ENCODE measurements at regions not wholly inside any gene's neighbourhood (a gene's known extent, or its start where the extent isn't known, plus 50 kb on each side); places are given as distances from the start of the nearest gene placed in this dataset.

DNA sequence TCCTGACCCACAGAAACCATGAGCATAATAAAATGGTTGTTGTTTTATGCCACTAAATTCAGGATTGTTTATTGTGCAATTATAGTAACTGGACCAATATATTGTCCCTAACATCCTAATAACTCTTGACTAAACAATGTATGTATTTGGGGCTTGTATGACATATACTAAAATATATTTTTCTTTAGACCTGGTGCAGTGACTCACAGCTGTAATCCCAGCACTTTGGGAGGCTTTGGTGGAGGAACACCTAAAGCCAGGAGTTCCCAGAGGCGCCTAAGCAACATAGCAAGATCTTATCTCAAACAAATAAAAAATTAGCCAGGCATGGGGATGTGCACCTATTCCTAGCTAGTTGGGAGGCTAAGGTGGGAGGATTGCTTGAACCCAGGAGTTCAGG, 180.4 kb downstream of the SUCNR1 start:
- no peaks in the 10 kb centered on the region for H3K27me3 ChIP-seq (ENCODE audit: control insufficient read depth, insufficient read depth, low read length)
- no peaks in the 10 kb centered on the region for H3K36me3 ChIP-seq (ENCODE audit: control insufficient read depth, insufficient read depth, low read length)
- H3K4me1 ChIP-seq (ENCODE audit: control insufficient read depth, insufficient read depth, low read length), result no peaks in the 10 kb centered on the region
- DNase-seq (ENCODE audit: low read depth, low spot score), result no peak
- H3K27ac ChIP-seq (ENCODE audit: low read length), result no peak overlapping the region
- no peak overlapping the region for H3K4me3 ChIP-seq (ENCODE audit: low read length)
- no peaks in the 10 kb centered on the region; the same call in 1 of the 2 replicates for H3K9me3 ChIP-seq (ENCODE audit: control insufficient read depth, insufficient read depth, low read length)
- no CpG with 5 or more reads among the region's 1 CpG for WGBS (ENCODE audit: insufficient coverage, insufficient read length)

GRCh38 chr3:152054315-152054714, 180.9 kb downstream of the SUCNR1 start:
- Histone ChIP-seq H3K27me3 (ENCODE audit: control insufficient read depth, insufficient read depth, low read length) (no peaks in the 10 kb centered on the region), H3K36me3 (ENCODE audit: control insufficient read depth, insufficient read depth, low read length) (no peaks in the 10 kb centered on the region), H3K4me1 (ENCODE audit: control insufficient read depth, insufficient read depth, low read length) (no peaks in the 10 kb centered on the region), H3K9me3 (ENCODE audit: control insufficient read depth, insufficient read depth, low read length) (no peaks in the 10 kb centered on the region; the same call in 1 of the 2 replicates), H3K27ac (ENCODE audit: low read length) (no peak overlapping the region), H3K4me3 (ENCODE audit: low read length) (no peak overlapping the region)
- WGBS (ENCODE audit: insufficient coverage, insufficient read length), result no CpG with 5 or more reads among the region's 3 CpGs
- no peak for DNase-seq (ENCODE audit: low read depth, low spot score)

DNA sequence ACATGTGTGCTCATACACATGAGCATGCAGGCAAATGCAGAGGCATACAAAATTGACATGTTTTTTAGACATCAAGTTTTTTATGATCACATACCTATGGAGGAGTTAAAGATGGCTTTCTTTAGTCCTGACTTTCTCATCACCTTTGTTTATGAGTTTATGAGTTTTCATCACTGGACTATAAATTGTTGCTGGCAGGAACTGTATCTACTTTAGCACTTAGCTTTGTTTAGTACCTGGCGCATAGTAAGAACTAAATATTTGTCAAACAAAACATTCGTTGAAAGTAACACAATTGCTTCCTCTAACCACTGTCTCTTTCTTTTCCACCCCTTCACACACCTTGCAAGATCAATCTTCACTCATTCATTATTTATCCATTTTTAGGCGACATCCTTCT, 182.6 kb downstream of the SUCNR1 start:
- H3K36me3 ChIP-seq (ENCODE audit: control insufficient read depth, insufficient read depth, low read length), result no peaks in the 10 kb centered on the region
- H3K4me1 ChIP-seq (ENCODE audit: control insufficient read depth, insufficient read depth, low read length), result no peaks in the 10 kb centered on the region
- DNase-seq (ENCODE audit: low read depth, low spot score), result no peak
- whole genome bisulfite sequencing (ENCODE audit: insufficient coverage, insufficient read length), result 100% methylated on average over 1 of the region's 3 CpGs
- H3K9me3 ChIP-seq (ENCODE audit: control insufficient read depth, insufficient read depth, low read length), result no peaks in the 10 kb centered on the region; the same call in 1 of the 2 replicates
- no peak overlapping the region for H3K4me3 ChIP-seq (ENCODE audit: low read length)
- no peaks in the 10 kb centered on the region for H3K27me3 ChIP-seq (ENCODE audit: control insufficient read depth, insufficient read depth, low read length)
- no peak overlapping the region for H3K27ac ChIP-seq (ENCODE audit: low read length)

DNA sequence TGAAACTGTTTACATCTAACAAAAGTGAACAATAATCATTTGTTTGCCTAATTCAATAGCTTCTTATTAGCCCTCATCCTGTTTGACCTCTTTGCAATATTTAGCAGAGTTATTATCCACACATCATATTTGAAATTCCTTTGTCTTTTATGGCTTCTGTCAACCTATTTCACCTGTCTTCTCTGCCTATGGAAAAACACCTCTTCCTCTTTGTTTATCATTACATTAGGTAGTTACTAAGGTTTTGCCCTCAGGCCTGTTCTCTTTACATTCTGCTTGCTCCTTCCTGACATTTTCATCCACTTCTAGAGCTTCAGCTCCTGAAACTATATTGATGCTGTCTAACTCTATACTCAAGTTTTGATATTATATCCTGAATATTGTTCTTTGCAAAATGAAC, 183.0 kb downstream of the SUCNR1 start:
- DNase-seq (ENCODE audit: low read depth, low spot score), result no peak
- no peaks in the 10 kb centered on the region for H3K36me3 ChIP-seq (ENCODE audit: control insufficient read depth, insufficient read depth, low read length)

DNA sequence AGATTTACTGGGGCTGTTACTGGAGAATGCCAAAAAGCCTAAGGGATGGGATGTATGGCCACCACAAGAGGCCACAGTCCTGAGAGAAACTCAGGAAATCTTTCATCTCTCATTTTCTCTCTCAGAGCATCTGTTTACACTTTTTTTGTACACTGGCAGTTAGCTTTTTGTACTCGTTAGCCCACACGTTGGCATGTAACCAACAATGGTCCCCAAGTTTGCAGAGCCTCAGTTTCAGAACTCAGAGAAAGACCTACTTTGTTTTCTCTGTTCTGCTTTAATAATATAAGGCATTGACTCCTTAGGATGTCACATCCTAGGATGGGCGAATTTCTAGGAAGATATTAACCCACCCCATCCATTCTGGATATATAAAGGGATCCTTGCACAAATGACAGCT, 183.5 kb downstream of the SUCNR1 start:
- Histone ChIP-seq H3K9me3 (ENCODE audit: control insufficient read depth, insufficient read depth, low read length) (no peaks in the 10 kb centered on the region; the same call in 1 of the 2 replicates), H3K4me1 (ENCODE audit: control insufficient read depth, insufficient read depth, low read length) (no peaks in the 10 kb centered on the region), H3K36me3 (ENCODE audit: control insufficient read depth, insufficient read depth, low read length) (no peaks in the 10 kb centered on the region), H3K27me3 (ENCODE audit: control insufficient read depth, insufficient read depth, low read length) (no peaks in the 10 kb centered on the region), H3K27ac (ENCODE audit: low read length) (no peak overlapping the region), H3K4me3 (ENCODE audit: low read length) (no peak overlapping the region)
- no peak for DNase-seq (ENCODE audit: low read depth, low spot score)
- WGBS (ENCODE audit: insufficient coverage, insufficient read length), result no CpG with 5 or more reads among the region's 3 CpGs

More for the DNA sequence above, 183.0 kb downstream of the SUCNR1 start:
- Histone ChIP-seq H3K27me3 (ENCODE audit: control insufficient read depth, insufficient read depth, low read length) (no peaks in the 10 kb centered on the region), H3K27ac (ENCODE audit: low read length) (no peak overlapping the region), H3K9me3 (ENCODE audit: control insufficient read depth, insufficient read depth, low read length) (no peaks in the 10 kb centered on the region; the same call in 1 of the 2 replicates), H3K4me3 (ENCODE audit: low read length) (no peak overlapping the region), H3K4me1 (ENCODE audit: control insufficient read depth, insufficient read depth, low read length) (no peaks in the 10 kb centered on the region)

- Histone ChIP-seq H3K4me1 (ENCODE audit: control insufficient read depth, insufficient read depth, low read length) (no peaks in the 10 kb centered on the region), H3K9me3 (ENCODE audit: control insufficient read depth, insufficient read depth, low read length) (no peaks in the 10 kb centered on the region; the same call in 1 of the 2 replicates), H3K27ac (ENCODE audit: low read length) (no peak overlapping the region), H3K36me3 (ENCODE audit: control insufficient read depth, insufficient read depth, low read length) (no peaks in the 10 kb centered on the region), H3K4me3 (ENCODE audit: low read length) (no peak overlapping the region), H3K27me3 (ENCODE audit: control insufficient read depth, insufficient read depth, low read length) (no peaks in the 10 kb centered on the region)
- no peak for DNase-seq (ENCODE audit: low read depth, low spot score)
- WGBS (ENCODE audit: insufficient coverage, insufficient read length), result no CpG with 5 or more reads among the region's 2 CpGs
These were observed 185.4 kb downstream of the SUCNR1 start for GRCh38 chr3:152058856-152059255.

GRCh38 chr3:152060701-152061100, 187.3 kb downstream of the SUCNR1 start:
- H3K4me3 ChIP-seq (ENCODE audit: low read length), result no peak overlapping the region
- WGBS (ENCODE audit: insufficient coverage, insufficient read length), result no CpG with 5 or more reads among the region's 1 CpG
- H3K27me3 ChIP-seq (ENCODE audit: control insufficient read depth, insufficient read depth, low read length), result no peaks in the 10 kb centered on the region
- no peaks in the 10 kb centered on the region for H3K4me1 ChIP-seq (ENCODE audit: control insufficient read depth, insufficient read depth, low read length)
- H3K9me3 ChIP-seq (ENCODE audit: control insufficient read depth, insufficient read depth, low read length), result no peaks in the 10 kb centered on the region; the same call in 1 of the 2 replicates
- DNase-seq (ENCODE audit: low read depth, low spot score), result no peak
- H3K36me3 ChIP-seq (ENCODE audit: control insufficient read depth, insufficient read depth, low read length), result no peaks in the 10 kb centered on the region
- no peak overlapping the region for H3K27ac ChIP-seq (ENCODE audit: low read length)

- Histone ChIP-seq H3K4me1 (ENCODE audit: control insufficient read depth, insufficient read depth, low read length) (no peaks in the 10 kb centered on the region), H3K27me3 (ENCODE audit: control insufficient read depth, insufficient read depth, low read length) (no peaks in the 10 kb centered on the region), H3K27ac (ENCODE audit: low read length) (no peak overlapping the region), H3K9me3 (ENCODE audit: control insufficient read depth, insufficient read depth, low read length) (no peaks in the 10 kb centered on the region; the same call in 1 of the 2 replicates), H3K4me3 (ENCODE audit: low read length) (no peak overlapping the region), H3K36me3 (ENCODE audit: control insufficient read depth, insufficient read depth, low read length) (no peaks in the 10 kb centered on the region)
- no CpG with 5 or more reads among the region's 1 CpG for WGBS (ENCODE audit: insufficient coverage, insufficient read length)
- DNase-seq (ENCODE audit: low read depth, low spot score), result no peak
These were observed 187.9 kb downstream of the SUCNR1 start for GRCh38 chr3:152061296-152061695.

DNA sequence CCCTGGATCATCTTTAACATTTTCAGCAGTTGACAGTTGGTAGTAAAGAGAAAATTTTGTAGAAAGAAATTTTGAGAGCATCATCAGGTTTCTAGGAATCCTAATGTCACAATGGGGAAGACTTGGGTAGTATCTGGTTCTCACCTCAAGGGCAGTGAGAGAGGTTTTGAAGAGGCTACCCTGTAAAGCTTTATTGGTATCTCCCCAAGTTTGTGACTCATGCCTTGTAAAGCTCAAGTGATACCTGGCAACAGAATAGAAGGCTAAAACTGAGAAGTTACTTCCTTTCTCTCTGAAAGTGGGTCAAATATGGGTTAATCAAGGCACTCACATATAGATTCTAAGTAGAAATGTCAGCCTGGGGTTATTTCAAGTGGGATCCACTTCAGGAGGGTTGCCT, 196.4 kb downstream of the SUCNR1 start:
- H3K27ac ChIP-seq (ENCODE audit: low read length), result no peak overlapping the region
- no peaks in the 10 kb centered on the region for H3K36me3 ChIP-seq (ENCODE audit: control insufficient read depth, insufficient read depth, low read length)
- DNase-seq (ENCODE audit: low read depth, low spot score), result no peak
- no peaks in the 10 kb centered on the region for H3K9me3 ChIP-seq (ENCODE audit: control insufficient read depth, insufficient read depth, low read length)
- no peak overlapping the region for H3K4me3 ChIP-seq (ENCODE audit: low read length)
- H3K27me3 ChIP-seq (ENCODE audit: control insufficient read depth, insufficient read depth, low read length), result no peaks in the 10 kb centered on the region
- no peaks in the 10 kb centered on the region for H3K4me1 ChIP-seq (ENCODE audit: control insufficient read depth, insufficient read depth, low read length)

- no peak overlapping the region for H3K4me3 ChIP-seq (ENCODE audit: low read length)
- H3K27me3 ChIP-seq (ENCODE audit: control insufficient read depth, insufficient read depth, low read length), result no peaks in the 10 kb centered on the region
- H3K4me1 ChIP-seq (ENCODE audit: control insufficient read depth, insufficient read depth, low read length), result no peaks in the 10 kb centered on the region
- 100% methylated on average over 2 of the region's 3 CpGs for WGBS (ENCODE audit: insufficient coverage, insufficient read length)
- no peak overlapping the region for H3K27ac ChIP-seq (ENCODE audit: low read length)
- DNase-seq (ENCODE audit: low read depth, low spot score), result no peak
- H3K36me3 ChIP-seq (ENCODE audit: control insufficient read depth, insufficient read depth, low read length), result no peaks in the 10 kb centered on the region
- H3K9me3 ChIP-seq (ENCODE audit: control insufficient read depth, insufficient read depth, low read length), result no peaks in the 10 kb centered on the region
These were observed 197.4 kb upstream of the MBNL1 start for GRCh38 chr3:152071315-152071714.

- Histone ChIP-seq H3K4me3 (ENCODE audit: low read length) (no peak overlapping the region), H3K9me3 (ENCODE audit: control insufficient read depth, insufficient read depth, low read length) (no peaks in the 10 kb centered on the region), H3K27ac (ENCODE audit: low read length) (no peak overlapping the region), H3K27me3 (ENCODE audit: control insufficient read depth, insufficient read depth, low read length) (no peaks in the 10 kb centered on the region), H3K36me3 (ENCODE audit: control insufficient read depth, insufficient read depth, low read length) (no peaks in the 10 kb centered on the region), H3K4me1 (ENCODE audit: control insufficient read depth, insufficient read depth, low read length) (no peaks in the 10 kb centered on the region)
- no CpG with 5 or more reads among the region's 1 CpG for WGBS (ENCODE audit: insufficient coverage, insufficient read length)
- DNase-seq (ENCODE audit: low read depth, low spot score), result peak; percentile 9
These were observed 196.8 kb upstream of the MBNL1 start for GRCh38 chr3:152071924-152072323.

Measured in iPS DF 6.9 (cell line).